NCI-H2227 (cell line): ENCODE measurements at regions not wholly inside any gene's neighbourhood (a gene's known extent, or its start where the extent isn't known, plus 50 kb on each side); places are given as distances from the start of the nearest gene placed in this dataset.

Source experiments
- DNase-seq: peaks from one replicate; lab custom pipeline; 2025; ENCODE audit not compliant: unreplicated experiment; lab: John Stamatoyannopoulos, UW

- no peak for DNase-seq
Observed at GRCh38 chr9:110110154-110110553, 97.8 kb downstream of the C9orf152 start.

GRCh38 chr9:110111868-110112267 is 96.1 kb downstream of the C9orf152 start:
- no peak for DNase-seq

GRCh38 chr9:110112792-110113191 is 95.2 kb downstream of the C9orf152 start:
- no peak for DNase-seq

DNA sequence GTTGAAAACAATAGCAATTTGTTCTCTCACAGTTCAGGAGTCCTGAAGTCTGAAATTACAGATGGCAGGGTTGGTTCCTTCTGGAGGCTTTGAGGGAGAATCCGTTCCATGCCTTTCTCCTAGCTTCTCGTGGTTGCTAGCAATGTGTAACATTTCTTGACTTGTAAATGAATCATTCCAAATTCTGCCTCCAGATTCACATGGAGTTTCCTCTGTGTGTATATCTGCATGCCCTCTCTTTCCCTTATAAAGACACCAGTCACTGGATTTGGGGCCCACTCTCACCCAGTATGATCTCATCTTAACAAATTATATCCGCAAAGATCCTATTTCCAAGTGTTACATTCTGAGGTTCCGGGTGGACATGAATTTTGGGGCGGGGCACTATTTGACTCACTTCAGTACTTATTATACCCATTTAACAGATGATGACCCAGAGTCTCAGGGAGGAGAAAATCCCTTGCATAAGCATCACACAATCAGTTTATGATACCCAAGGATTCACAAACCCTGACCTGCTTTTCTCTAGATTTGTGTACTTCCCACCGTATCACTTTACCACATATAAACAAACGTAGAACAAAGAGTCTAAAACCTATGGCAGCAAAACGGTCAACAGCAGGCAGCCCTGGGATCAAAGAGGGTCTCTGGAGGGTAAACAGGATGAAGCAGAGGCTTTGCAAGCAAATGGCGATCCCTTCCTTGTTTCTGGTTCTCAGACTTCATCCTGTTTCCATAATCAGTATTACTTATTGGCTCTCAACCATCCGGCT is 93.7 kb downstream of the C9orf152 start:
- DNase-seq: no peak

- no peak for DNase-seq
Observed at GRCh38 chr9:110114859-110115201, 93.1 kb downstream of the C9orf152 start.

DNA sequence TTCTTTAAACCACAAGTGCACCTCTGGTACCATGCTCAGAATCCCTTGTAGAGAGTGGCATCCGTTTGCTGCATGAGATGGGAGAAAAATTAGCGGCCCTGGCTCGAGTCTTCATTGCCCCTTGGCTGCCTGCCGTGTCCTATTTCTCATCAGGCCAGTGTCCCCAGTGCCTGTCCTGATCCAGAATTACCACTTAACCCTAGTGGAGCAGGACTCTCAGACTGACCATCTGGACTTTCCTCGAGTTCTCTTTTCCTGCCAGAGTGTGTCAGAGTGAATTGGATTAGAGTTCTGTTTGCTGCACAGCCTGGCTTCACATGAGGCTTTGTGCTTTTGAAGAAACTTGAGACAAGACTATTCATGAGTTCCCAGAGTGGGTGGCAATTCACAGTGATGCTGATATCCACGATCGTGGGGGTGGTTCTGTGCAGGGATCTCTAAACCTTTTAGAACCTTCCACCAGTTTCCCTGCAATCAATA is 92.6 kb downstream of the C9orf152 start:
- no peak for DNase-seq

GRCh38 chr9:110115826-110116542 is 92.0 kb downstream of the C9orf152 start:
- no peak for DNase-seq

GRCh38 chr9:110116543-110116885 is 91.4 kb downstream of the C9orf152 start:
- no peak for DNase-seq

- no peak for DNase-seq
Observed at GRCh38 chr9:110121170-110121569, 86.8 kb downstream of the C9orf152 start.

DNA sequence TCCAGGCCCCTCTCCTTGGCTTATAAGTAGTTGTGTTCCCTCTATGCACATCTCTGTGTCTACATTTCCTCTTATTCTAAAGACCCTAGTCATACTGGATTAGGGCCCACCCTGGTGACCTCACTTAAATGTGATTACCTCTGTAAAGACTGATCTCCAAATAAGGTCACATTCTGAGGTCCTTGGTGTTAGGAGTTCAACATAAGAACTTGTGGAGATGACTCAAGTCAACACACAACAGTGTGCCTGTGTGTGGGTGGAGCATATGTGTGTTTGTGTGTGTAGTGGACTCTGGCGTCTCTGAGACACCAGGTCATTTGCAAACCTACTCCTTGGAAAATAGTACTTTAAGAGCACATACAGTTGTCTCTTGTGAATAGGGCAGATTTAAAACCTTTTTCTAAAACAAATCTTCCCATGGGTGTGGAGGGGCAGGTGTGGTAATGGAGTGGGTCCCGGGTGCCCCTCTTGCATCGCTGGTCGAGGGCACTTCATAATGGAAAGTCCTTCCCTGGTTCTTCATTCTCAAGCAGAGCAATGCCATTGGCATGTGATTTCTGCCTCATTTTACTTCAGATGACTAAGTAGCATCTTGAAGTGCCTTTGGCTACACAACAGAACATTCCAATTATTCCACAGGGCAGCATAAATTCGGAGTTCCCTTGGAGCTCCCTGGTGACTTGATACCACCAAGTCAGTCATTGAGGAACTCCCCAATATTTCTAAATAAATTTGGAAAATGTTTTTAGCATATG is 84.4 kb downstream of the C9orf152 start:
- no peak for DNase-seq

GRCh38 chr9:110124439-110124838 is 83.5 kb downstream of the C9orf152 start:
- DNase-seq: no peak

DNA sequence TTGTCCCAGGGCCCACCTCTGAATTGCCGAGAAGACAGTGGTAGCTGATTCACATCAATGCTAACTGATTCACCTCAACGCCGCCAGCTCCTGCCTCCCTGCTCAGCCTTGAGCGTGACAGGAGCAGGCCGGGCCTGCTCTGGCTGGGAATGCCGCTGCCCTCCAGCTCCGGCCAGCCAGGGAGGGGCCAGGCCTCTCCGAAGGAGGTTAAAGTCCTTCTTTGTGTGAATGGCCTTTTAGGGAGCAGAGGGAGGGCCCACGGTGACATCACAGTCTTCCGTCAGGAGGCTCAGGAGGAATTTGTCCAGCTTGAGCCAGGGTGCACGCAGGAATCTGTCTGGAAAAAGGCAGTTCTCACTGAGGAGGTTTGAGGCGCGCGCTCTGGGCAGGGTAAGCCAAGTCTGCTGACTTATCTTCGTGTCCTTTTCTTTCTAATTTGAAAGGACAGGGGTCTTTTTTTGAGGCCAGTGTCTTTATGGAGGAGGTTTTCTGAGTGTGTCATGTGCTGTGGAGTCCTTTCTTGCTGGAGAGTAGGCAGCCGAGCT is 82.7 kb downstream of the C9orf152 start:
- DNase-seq: no peak

- no peak for DNase-seq
Observed at GRCh38 chr9:110125763-110126351, 82.1 kb downstream of the C9orf152 start.

- DNase-seq: no peak
Observed at GRCh38 chr9:110126499-110126941, 81.4 kb downstream of the C9orf152 start.

- no peak for DNase-seq
Observed at GRCh38 chr9:110126986-110127864, 80.7 kb downstream of the C9orf152 start.

DNA sequence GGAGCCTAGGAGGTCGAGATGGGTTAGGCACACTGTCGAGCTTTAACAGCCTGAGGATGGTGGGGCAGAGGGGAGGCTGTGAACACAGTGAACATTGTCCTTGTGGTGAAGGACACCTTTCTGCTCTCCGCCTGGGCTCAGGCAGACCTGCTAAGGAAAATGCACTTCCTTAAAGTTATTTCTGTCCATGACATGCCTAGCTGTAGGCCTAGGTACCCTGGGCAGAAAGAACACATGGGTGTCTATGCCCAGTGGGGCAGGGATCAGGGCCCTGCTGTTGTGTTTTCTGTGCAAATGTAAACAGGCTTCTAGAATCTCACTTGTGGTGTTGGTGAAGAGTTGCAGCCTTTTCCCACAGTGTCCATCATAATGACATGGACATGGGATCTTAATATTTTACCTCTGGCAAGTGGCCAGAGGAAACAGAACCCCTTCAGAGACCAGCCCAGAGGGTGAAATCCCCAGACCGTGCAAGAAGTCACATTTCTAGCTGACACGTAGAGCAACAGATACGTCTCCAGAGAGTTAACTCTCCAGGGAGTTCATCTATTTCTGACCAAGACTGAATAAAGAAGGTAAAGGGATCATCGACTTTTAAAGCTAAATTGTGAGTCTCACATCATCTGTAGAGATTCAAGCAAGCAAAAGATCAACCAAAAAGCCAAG is 79.2 kb downstream of the C9orf152 start:
- DNase-seq: no peak

DNA sequence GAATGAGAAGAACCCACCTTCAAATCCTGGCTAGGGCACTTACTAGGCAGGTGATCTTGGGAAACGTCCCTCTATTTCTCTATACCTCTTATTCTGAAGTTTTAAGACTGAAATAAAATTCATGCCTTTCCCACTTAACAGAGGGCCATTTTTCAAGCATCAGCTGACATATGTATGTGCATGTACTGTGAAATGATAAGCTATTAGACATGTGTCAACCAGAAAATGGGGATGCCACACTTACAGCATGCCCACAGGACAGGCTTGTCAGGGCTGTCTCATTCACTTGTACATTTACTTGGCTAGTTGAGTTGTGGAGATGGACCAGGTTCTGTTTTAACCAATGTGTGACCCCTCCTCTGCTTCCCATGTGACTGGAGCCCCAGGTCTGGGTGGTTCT is 78.5 kb downstream of the C9orf152 start:
- DNase-seq: no peak

DNA sequence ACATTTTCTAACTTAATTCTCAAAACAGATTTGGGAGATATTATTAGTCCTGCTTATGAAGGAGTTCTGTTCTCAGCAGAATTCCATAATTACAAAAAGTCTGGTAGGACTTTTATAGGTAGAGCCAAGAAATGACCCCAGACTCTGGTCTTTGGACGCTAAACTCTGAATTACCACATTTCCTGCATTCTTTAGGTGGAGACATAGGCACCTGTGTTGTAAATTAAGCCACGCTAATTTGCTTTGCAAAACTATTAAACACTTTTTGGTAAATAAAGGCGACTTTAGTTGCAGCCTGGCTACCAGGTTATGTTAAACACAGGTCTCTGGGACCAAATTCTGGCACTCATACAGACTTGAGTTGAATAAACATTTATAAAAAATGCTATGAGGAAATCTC is 77.7 kb downstream of the C9orf152 start:
- DNase-seq: no peak

GRCh38 chr9:110130791-110131416 is 77.1 kb downstream of the C9orf152 start:
- DNase-seq: no peak
